Stimulated activated CD4-positive, alpha-beta T cell treated with anti-CD3 and anti-CD28 coated beads, Interleukin-1b, Interleukin-23, amount 100 ng/mL, for 48 hours (primary cell): ENCODE measurements at regions not wholly inside any gene's neighbourhood (a gene's known extent, or its start where the extent isn't known, plus 50 kb on each side); places are given as distances from the start of the nearest gene placed in this dataset.
A peak's percentile ranks its signal among the peaks of the same experiment; 100 is the strongest.

Source experiments
- DNase-seq: peaks from one replicate; pipeline ENCODE4 v3.0.0-alpha.2; 2020

GRCh38 chr9:89554307-89555035 lies 50.3 kb upstream of the GADD45G start:
- no peak for DNase-seq

DNA sequence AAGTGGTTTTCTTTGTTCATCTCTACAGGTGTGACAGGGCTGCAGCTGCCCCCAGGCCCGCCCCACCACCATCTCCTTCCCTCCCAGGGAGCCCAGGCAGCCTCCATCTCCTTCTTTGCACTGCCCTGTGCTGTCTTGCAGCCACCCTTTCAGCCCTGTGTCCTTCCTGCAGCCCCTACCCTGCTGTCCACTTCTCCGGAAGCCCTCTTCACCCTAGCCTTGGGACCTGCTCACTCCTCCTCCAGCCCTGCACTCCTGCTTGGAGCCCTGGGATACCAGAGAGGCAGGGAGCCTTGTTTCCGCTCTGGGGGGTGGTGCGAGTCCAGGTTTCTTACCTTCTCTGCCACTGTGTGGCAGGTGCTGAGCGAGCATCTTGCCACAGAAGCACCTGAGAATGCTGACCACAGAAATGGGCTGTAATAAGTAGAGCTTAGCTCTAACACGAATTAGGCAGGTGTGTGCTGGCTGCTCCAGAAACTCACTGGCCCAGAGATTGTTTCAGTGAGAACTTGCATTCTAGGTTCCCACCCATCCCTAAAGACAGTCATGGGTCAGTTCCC lies 51.3 kb upstream of the GADD45G start:
- DNase-seq: no peak

GRCh38 chr9:89550346-89550927 lies 52.5 kb upstream of the SEMA4D start:
- DNase-seq: no peak

GRCh38 chr9:89549031-89549644 lies 51.2 kb upstream of the SEMA4D start:
- DNase-seq: peak; percentile 85

DNA sequence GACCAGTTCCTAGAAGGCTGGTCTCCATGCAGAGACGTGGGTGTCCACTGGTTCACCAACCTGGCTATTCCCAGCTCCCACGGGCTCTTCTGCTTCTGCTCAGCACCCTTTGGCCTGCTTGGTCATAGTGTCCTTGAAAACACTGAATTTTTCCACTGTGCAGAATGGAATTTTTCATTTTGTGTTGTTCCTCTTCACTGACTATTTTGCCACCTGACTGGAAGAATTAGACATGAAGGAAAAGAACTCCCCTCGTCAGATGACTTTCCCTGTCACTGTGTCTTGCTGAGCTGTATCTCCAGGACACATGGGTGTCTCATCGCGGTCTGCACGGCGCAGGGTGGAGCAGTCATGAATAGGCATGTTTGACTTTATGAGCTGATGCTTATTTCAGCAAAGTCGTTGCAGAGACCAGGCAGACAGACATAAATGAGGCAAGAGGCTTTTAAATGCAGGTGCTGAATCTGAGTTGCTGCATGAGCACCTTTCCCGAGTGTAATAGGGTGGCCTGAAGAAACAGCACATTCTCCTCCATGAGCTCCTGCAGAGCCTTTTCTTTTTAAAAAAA lies 50.2 kb upstream of the SEMA4D start:
- DNase-seq: no peak
